ENCODE measurements at regions not wholly inside any gene's neighbourhood (a gene's known extent, or its start where the extent isn't known, plus 50 kb on each side); places are given as distances from the start of the nearest gene placed in this dataset.

DNA sequence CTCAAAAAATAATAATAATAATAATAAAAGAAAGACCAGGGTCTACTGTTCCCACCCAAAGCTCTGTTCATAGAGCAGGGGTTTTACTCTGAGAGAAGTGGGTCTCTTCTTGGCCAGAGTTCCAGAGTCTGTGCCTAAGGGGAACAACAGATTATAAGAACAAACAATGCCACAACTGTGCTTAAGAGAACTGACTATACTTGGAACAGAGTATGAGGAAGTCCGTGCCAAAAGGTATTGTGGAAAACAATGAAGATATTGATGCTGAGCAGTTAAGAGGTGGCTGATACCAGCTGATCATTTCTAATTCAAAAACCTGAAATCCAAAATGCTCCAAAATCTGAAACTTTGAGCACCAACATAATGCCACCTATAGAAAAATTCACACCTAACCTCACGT, 229.6 kb downstream of the FBXO8 start:
- TF ChIP-seq ZFP3 (CRISPR knock-in tag; IDR thresholded peaks at IDR 0.05) (no peak), ISL1 (CRISPR knock-in tag; IDR thresholded peaks at IDR 0.05) (no peak)
- TF ChIP-seq, protein P1, sequence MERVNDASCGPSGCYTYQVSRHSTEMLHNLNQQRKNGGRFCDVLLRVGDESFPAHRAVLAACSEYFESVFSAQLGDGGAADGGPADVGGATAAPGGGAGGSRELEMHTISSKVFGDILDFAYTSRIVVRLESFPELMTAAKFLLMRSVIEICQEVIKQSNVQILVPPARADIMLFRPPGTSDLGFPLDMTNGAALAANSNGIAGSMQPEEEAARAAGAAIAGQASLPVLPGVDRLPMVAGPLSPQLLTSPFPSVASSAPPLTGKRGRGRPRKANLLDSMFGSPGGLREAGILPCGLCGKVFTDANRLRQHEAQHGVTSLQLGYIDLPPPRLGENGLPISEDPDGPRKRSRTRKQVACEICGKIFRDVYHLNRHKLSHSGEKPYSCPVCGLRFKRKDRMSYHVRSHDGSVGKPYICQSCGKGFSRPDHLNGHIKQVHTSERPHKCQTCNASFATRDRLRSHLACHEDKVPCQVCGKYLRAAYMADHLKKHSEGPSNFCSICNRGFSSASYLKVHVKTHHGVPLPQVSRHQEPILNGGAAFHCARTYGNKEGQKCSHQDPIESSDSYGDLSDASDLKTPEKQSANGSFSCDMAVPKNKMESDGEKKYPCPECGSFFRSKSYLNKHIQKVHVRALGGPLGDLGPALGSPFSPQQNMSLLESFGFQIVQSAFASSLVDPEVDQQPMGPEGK (CRISPR knock-in tag; IDR thresholded peaks at IDR 0.05; ENCODE audit: borderline replicate concordance) = no peak

Data from SK-N-SH treated with all-trans-retinoic acid at 6 μM for 48 hours (cell line).